ENCODE measurements at regions not wholly inside any gene's neighbourhood (a gene's known extent, or its start where the extent isn't known, plus 50 kb on each side); places are given as distances from the start of the nearest gene placed in this dataset.
A peak's percentile ranks its signal among the peaks of the same experiment; 100 is the strongest.
"Not testable (repeated sequence)": the region's sequence is repeated elsewhere in the genome, so short reads cannot be mapped to it uniquely, and the experiment has no call there.

- Histone ChIP-seq H4K20me1 (ENCODE audit: insufficient read depth, low read depth, low read length) (no peaks in the 10 kb centered on the region), H3K4me2 (ENCODE audit: low read depth, low read length, poor library complexity, severe bottlenecking) (no peak overlapping the region), H3K9me3 (ENCODE audit: low read length) (no peaks in the 10 kb centered on the region), H3K4me3 (ENCODE audit: low read length) (no peak overlapping the region), H3K27ac (ENCODE audit: low read length) (no peak overlapping the region), H3K79me2 (ENCODE audit: low read length) (no peaks in the 10 kb centered on the region), H2AFZ (ENCODE audit: low read length) (no peak overlapping the region), H3K27me3 (ENCODE audit: low read length) (no peaks in the 10 kb centered on the region), H3K4me1 (ENCODE audit: low read length) (peaks cover 13% of the 10 kb centered on the region), H3K9ac (ENCODE audit: low read length) (no peak overlapping the region), H3K36me3 (ENCODE audit: insufficient read depth, low read length) (no peaks in the 10 kb centered on the region), H3K9me2 (replicated peaks; ENCODE audit: insufficient read depth, low read length) (no peaks in the 10 kb centered on the region)
- DNase-seq = no peak
These were observed 93.7 kb downstream of the CTH start for GRCh38 chr1:70504821-70505193.

GRCh38 chr1:70507991-70508390, 96.9 kb downstream of the CTH start:
- H3K9me3 ChIP-seq (ENCODE audit: low read length); H3K79me2 ChIP-seq (ENCODE audit: low read length); H3K9me2 ChIP-seq (replicated peaks; ENCODE audit: insufficient read depth, low read length); H4K20me1 ChIP-seq (ENCODE audit: insufficient read depth, low read depth, low read length); H3K27me3 ChIP-seq (ENCODE audit: low read length); H3K4me2 ChIP-seq (ENCODE audit: low read depth, low read length, poor library complexity, severe bottlenecking); DNase-seq; H3K36me3 ChIP-seq (ENCODE audit: insufficient read depth, low read length); H2AFZ ChIP-seq (ENCODE audit: low read length); H3K9ac ChIP-seq (ENCODE audit: low read length); H3K4me3 ChIP-seq (ENCODE audit: low read length); H3K27ac ChIP-seq (ENCODE audit: low read length): not testable (repeated sequence)
- H3K4me1 ChIP-seq (ENCODE audit: low read length) = peaks cover 21% of the 10 kb centered on the region

GRCh38 chr1:70509996-70510876, 99.2 kb downstream of the CTH start:
- Histone ChIP-seq H3K27me3 (ENCODE audit: low read length) (no peaks in the 10 kb centered on the region), H3K4me1 (ENCODE audit: low read length) (peaks cover 11% of the 10 kb centered on the region), H3K9ac (ENCODE audit: low read length) (no peak overlapping the region), H3K27ac (ENCODE audit: low read length) (no peak overlapping the region), H3K36me3 (ENCODE audit: insufficient read depth, low read length) (no peaks in the 10 kb centered on the region), H3K79me2 (ENCODE audit: low read length) (no peaks in the 10 kb centered on the region), H3K4me2 (ENCODE audit: low read depth, low read length, poor library complexity, severe bottlenecking) (no peak overlapping the region), H4K20me1 (ENCODE audit: insufficient read depth, low read depth, low read length) (no peaks in the 10 kb centered on the region), H3K9me2 (replicated peaks; ENCODE audit: insufficient read depth, low read length) (no peaks in the 10 kb centered on the region), H3K9me3 (ENCODE audit: low read length) (no peaks in the 10 kb centered on the region), H3K4me3 (ENCODE audit: low read length) (no peak overlapping the region), H2AFZ (ENCODE audit: low read length) (0 out of 2 replicates have a peak overlapping the region, but pooled peaks have one; percentile 20)
- DNase-seq = peak; percentile 86

GRCh38 chr1:70517444-70517843, 106.4 kb downstream of the CTH start:
- Histone ChIP-seq H3K4me3 (ENCODE audit: low read length) (no peak overlapping the region), H4K20me1 (ENCODE audit: insufficient read depth, low read depth, low read length) (no peaks in the 10 kb centered on the region), H3K9me2 (replicated peaks; ENCODE audit: insufficient read depth, low read length) (no peaks in the 10 kb centered on the region), H3K4me2 (ENCODE audit: low read depth, low read length, poor library complexity, severe bottlenecking) (no peak overlapping the region), H3K36me3 (ENCODE audit: insufficient read depth, low read length) (no peaks in the 10 kb centered on the region), H3K27ac (ENCODE audit: low read length) (no peak overlapping the region), H3K9me3 (ENCODE audit: low read length) (no peaks in the 10 kb centered on the region), H3K79me2 (ENCODE audit: low read length) (no peaks in the 10 kb centered on the region), H3K9ac (ENCODE audit: low read length) (no peak overlapping the region), H3K4me1 (ENCODE audit: low read length) (no peaks in the 10 kb centered on the region), H3K27me3 (ENCODE audit: low read length) (0 out of 2 replicates have a peak, but pooled peaks cover 3% of the 10 kb centered on the region), H2AFZ (ENCODE audit: low read length) (peak overlapping the region; percentile 46; the same call in 1 of the 2 replicates)
- DNase-seq = no peak

GRCh38 chr1:70518106-70518505, 107.0 kb downstream of the CTH start:
- H3K9me3 ChIP-seq (ENCODE audit: low read length) = no peaks in the 10 kb centered on the region
- no peaks in the 10 kb centered on the region for H3K9me2 ChIP-seq (replicated peaks; ENCODE audit: insufficient read depth, low read length)
- H4K20me1 ChIP-seq (ENCODE audit: insufficient read depth, low read depth, low read length) = no peaks in the 10 kb centered on the region
- no peak overlapping the region for H3K27ac ChIP-seq (ENCODE audit: low read length)
- H3K27me3 ChIP-seq (ENCODE audit: low read length) = 0 out of 2 replicates have a peak, but pooled peaks cover 3% of the 10 kb centered on the region
- H3K9ac ChIP-seq (ENCODE audit: low read length) = no peak overlapping the region
- no peak overlapping the region for H3K4me3 ChIP-seq (ENCODE audit: low read length)
- no peaks in the 10 kb centered on the region for H3K79me2 ChIP-seq (ENCODE audit: low read length)
- H2AFZ ChIP-seq (ENCODE audit: low read length) = no peak overlapping the region
- no peak overlapping the region for H3K4me2 ChIP-seq (ENCODE audit: low read depth, low read length, poor library complexity, severe bottlenecking)
- DNase-seq = no peak
- H3K4me1 ChIP-seq (ENCODE audit: low read length) = no peaks in the 10 kb centered on the region
- no peaks in the 10 kb centered on the region for H3K36me3 ChIP-seq (ENCODE audit: insufficient read depth, low read length)

GRCh38 chr1:70528590-70529333, 117.7 kb downstream of the CTH start:
- H3K4me3 ChIP-seq (ENCODE audit: low read length) = no peak overlapping the region
- no peak overlapping the region for H3K4me2 ChIP-seq (ENCODE audit: low read depth, low read length, poor library complexity, severe bottlenecking)
- no peak overlapping the region for H3K9ac ChIP-seq (ENCODE audit: low read length)
- H3K27ac ChIP-seq (ENCODE audit: low read length) = no peak overlapping the region
- H3K79me2 ChIP-seq (ENCODE audit: low read length) = no peaks in the 10 kb centered on the region
- H3K27me3 ChIP-seq (ENCODE audit: low read length) = no peaks in the 10 kb centered on the region
- no peaks in the 10 kb centered on the region for H3K36me3 ChIP-seq (ENCODE audit: insufficient read depth, low read length)
- no peaks in the 10 kb centered on the region for H4K20me1 ChIP-seq (ENCODE audit: insufficient read depth, low read depth, low read length)
- DNase-seq = peak; percentile 52
- H3K9me2 ChIP-seq (replicated peaks; ENCODE audit: insufficient read depth, low read length) = no peaks in the 10 kb centered on the region
- no peaks in the 10 kb centered on the region for H3K4me1 ChIP-seq (ENCODE audit: low read length)
- H3K9me3 ChIP-seq (ENCODE audit: low read length) = no peaks in the 10 kb centered on the region
- no peak overlapping the region for H2AFZ ChIP-seq (ENCODE audit: low read length)

- no peak overlapping the region for H3K4me3 ChIP-seq (ENCODE audit: low read length)
- H4K20me1 ChIP-seq (ENCODE audit: insufficient read depth, low read depth, low read length) = no peaks in the 10 kb centered on the region
- no peaks in the 10 kb centered on the region for H3K9me3 ChIP-seq (ENCODE audit: low read length)
- no peaks in the 10 kb centered on the region for H3K4me1 ChIP-seq (ENCODE audit: low read length)
- H3K27me3 ChIP-seq (ENCODE audit: low read length) = no peaks in the 10 kb centered on the region
- no peak overlapping the region for H3K9ac ChIP-seq (ENCODE audit: low read length)
- H2AFZ ChIP-seq (ENCODE audit: low read length) = no peak overlapping the region
- no peak overlapping the region for H3K27ac ChIP-seq (ENCODE audit: low read length)
- no peaks in the 10 kb centered on the region for H3K9me2 ChIP-seq (replicated peaks; ENCODE audit: insufficient read depth, low read length)
- H3K4me2 ChIP-seq (ENCODE audit: low read depth, low read length, poor library complexity, severe bottlenecking) = no peak overlapping the region
- H3K36me3 ChIP-seq (ENCODE audit: insufficient read depth, low read length) = no peaks in the 10 kb centered on the region
- no peaks in the 10 kb centered on the region for H3K79me2 ChIP-seq (ENCODE audit: low read length)
- no peak for DNase-seq
These were observed 125.8 kb downstream of the CTH start for GRCh38 chr1:70536708-70537366.

GRCh38 chr1:70537788-70538187, 126.7 kb downstream of the CTH start:
- H3K9ac ChIP-seq (ENCODE audit: low read length) = no peak overlapping the region
- H3K9me2 ChIP-seq (replicated peaks; ENCODE audit: insufficient read depth, low read length) = no peaks in the 10 kb centered on the region
- no peaks in the 10 kb centered on the region for H4K20me1 ChIP-seq (ENCODE audit: insufficient read depth, low read depth, low read length)
- H3K36me3 ChIP-seq (ENCODE audit: insufficient read depth, low read length) = no peaks in the 10 kb centered on the region
- H3K27me3 ChIP-seq (ENCODE audit: low read length) = no peaks in the 10 kb centered on the region
- H3K9me3 ChIP-seq (ENCODE audit: low read length) = no peaks in the 10 kb centered on the region
- H2AFZ ChIP-seq (ENCODE audit: low read length) = no peak overlapping the region
- no peak overlapping the region for H3K4me3 ChIP-seq (ENCODE audit: low read length)
- H3K27ac ChIP-seq (ENCODE audit: low read length) = no peak overlapping the region
- no peak overlapping the region for H3K4me2 ChIP-seq (ENCODE audit: low read depth, low read length, poor library complexity, severe bottlenecking)
- no peaks in the 10 kb centered on the region for H3K79me2 ChIP-seq (ENCODE audit: low read length)
- DNase-seq = no peak
- no peaks in the 10 kb centered on the region for H3K4me1 ChIP-seq (ENCODE audit: low read length)
